ENCODE measurements at regions not wholly inside any gene's neighbourhood (a gene's known extent, or its start where the extent isn't known, plus 50 kb on each side); places are given as distances from the start of the nearest gene placed in this dataset.

DNA sequence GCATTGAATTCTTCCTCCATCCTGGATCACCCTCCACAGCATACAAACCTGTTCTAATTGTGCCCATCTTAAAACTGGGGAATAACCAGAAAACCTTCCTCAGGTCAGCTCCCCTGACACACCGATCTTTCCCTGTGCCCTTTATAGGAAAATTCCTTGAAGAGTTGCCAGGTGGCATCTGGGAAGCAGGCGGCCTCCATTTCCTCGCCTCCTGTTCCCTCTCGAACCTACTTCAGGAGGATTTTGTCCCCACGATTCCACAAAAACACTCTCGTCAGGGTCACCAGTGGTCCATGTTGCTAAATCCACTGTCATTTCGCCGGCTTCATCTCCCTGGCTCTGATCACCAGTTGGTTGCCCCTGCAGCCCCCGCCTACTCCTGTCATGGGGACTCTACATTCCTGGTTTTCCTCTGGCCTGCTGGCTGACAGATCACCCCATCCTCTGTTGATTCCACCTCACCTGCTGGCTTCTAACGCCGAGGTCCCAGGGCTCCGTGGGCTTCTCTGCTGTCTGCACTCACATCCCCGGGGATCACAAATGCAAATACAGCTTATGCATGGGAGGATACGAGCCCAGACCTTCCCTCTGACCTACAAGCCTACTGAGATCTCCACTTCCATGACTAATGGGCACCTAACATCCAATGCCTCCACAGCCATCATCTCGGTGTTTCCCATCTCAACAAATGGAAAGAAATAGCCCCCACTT is 92.5 kb upstream of the PRDM11 start:
- TF ChIP-seq TAF1 (IDR thresholded peaks at IDR 0.05; ENCODE audit: borderline replicate concordance, insufficient read depth, low read length), result no peak
- no peak for TF ChIP-seq POLR2AphosphoS5 (IDR thresholded peaks at IDR 0.05; ENCODE audit: low read depth, low read length)
- TF ChIP-seq, protein P1, sequence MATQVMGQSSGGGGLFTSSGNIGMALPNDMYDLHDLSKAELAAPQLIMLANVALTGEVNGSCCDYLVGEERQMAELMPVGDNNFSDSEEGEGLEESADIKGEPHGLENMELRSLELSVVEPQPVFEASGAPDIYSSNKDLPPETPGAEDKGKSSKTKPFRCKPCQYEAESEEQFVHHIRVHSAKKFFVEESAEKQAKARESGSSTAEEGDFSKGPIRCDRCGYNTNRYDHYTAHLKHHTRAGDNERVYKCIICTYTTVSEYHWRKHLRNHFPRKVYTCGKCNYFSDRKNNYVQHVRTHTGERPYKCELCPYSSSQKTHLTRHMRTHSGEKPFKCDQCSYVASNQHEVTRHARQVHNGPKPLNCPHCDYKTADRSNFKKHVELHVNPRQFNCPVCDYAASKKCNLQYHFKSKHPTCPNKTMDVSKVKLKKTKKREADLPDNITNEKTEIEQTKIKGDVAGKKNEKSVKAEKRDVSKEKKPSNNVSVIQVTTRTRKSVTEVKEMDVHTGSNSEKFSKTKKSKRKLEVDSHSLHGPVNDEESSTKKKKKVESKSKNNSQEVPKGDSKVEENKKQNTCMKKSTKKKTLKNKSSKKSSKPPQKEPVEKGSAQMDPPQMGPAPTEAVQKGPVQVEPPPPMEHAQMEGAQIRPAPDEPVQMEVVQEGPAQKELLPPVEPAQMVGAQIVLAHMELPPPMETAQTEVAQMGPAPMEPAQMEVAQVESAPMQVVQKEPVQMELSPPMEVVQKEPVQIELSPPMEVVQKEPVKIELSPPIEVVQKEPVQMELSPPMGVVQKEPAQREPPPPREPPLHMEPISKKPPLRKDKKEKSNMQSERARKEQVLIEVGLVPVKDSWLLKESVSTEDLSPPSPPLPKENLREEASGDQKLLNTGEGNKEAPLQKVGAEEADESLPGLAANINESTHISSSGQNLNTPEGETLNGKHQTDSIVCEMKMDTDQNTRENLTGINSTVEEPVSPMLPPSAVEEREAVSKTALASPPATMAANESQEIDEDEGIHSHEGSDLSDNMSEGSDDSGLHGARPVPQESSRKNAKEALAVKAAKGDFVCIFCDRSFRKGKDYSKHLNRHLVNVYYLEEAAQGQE (IDR thresholded peaks at IDR 0.05; ENCODE audit: insufficient read depth in 1 of 2, low read depth in 2 of 2, low read length in 2 of 2), result no peak
- TF ChIP-seq SIN3A (IDR thresholded peaks at IDR 0.05; ENCODE audit: borderline replicate concordance, insufficient read depth, low read length), result no peak

DNA sequence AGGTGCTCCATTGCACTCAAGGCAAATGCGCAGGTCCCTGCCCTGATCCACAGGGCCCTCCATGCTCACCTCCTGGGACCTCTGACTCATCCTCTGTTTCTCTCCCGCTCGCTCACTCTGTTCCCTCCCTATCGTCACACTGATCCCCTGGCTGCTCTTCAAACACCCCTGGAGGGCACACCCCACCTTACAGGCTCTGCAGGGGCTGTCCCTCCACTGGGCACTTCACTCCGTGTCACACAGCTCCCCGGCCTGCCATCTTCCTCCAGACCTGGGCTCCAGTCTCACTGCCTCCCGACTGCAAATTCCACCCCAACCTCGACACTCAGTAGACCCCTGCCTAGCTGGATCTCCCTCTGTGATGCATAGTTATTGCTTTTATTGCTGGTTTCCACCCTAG is 91.5 kb upstream of the PRDM11 start:
- TF ChIP-seq SIN3A (IDR thresholded peaks at IDR 0.05; ENCODE audit: borderline replicate concordance, insufficient read depth, low read length), result no peak
- no peak for TF ChIP-seq TAF1 (IDR thresholded peaks at IDR 0.05; ENCODE audit: borderline replicate concordance, insufficient read depth, low read length)
- TF ChIP-seq, protein P1 (IDR thresholded peaks at IDR 0.05; ENCODE audit: insufficient read depth in 1 of 2, low read depth in 2 of 2, low read length in 2 of 2), result no peak
- no peak for TF ChIP-seq POLR2AphosphoS5 (IDR thresholded peaks at IDR 0.05; ENCODE audit: low read depth, low read length)
- no peak for TF ChIP-seq FOXP2 (optimal IDR thresholded peaks at IDR 0.05; ENCODE audit: borderline replicate concordance, extremely low read depth, extremely low read length, insufficient read depth)

DNA sequence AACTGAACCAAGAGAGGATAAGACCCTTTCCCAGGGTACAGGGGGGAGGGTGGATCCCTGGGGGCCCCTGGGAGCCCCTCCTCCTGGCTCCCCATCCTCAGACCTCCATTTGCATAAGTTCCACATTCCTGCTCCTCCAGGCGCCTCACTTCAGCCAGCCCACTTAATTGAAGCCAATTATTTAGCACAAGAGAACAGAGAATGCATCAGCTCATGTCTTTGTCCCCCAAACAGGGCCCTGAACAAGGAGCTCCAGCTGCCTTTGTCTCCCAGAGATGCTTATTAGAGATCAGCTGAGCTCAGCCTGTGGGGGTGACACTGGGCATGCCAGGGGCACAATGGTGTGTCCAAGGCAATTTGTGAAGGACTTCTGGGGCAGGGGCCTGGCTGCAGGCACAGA is 89.9 kb upstream of the PRDM11 start:
- TF ChIP-seq, protein P1 (IDR thresholded peaks at IDR 0.05; ENCODE audit: insufficient read depth in 1 of 2, low read depth in 2 of 2, low read length in 2 of 2), result no peak
- TF ChIP-seq FOXP2 (optimal IDR thresholded peaks at IDR 0.05; ENCODE audit: borderline replicate concordance, extremely low read depth, extremely low read length, insufficient read depth) (no peak), TAF1 (IDR thresholded peaks at IDR 0.05; ENCODE audit: borderline replicate concordance, insufficient read depth, low read length) (no peak), POLR2AphosphoS5 (IDR thresholded peaks at IDR 0.05; ENCODE audit: low read depth, low read length) (no peak), SIN3A (IDR thresholded peaks at IDR 0.05; ENCODE audit: borderline replicate concordance, insufficient read depth, low read length) (no peak)

DNA sequence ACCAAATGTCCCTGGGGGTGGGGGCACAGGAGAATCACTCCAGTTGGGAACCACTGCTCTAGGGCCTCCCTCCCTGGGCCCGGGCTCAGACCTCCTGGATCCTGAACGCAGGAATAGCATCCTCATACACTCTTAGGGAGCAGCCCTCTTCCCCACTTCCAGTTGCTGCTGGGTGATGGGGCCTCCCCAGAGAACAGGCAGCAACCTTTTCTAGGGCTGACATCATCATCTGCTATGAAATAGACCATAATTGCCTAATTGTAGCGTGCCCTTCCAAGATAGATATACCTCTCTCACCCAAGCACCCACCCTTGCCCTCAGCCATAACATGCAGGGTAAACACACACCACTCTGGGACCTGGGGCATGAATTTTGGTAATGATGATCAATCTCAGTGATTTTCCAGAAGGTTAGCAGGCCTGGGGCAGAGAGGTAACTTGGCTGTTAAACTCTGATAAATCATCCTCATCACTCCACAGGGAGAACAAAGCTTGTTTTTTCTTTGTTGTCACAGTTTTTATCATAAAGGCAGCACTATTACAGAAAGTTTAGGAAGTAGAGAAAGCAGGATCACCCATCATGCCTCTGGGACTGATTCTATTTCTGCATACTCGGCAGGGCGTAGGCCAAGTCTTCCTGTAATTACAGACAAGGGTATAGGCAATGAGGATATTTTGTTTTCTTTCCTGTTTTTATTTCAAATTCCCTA is 88.3 kb upstream of the PRDM11 start:
- no peak for TF ChIP-seq POLR2AphosphoS5 (IDR thresholded peaks at IDR 0.05; ENCODE audit: low read depth, low read length)
- no peak for TF ChIP-seq SIN3A (IDR thresholded peaks at IDR 0.05; ENCODE audit: borderline replicate concordance, insufficient read depth, low read length)
- TF ChIP-seq, protein P1 (IDR thresholded peaks at IDR 0.05; ENCODE audit: insufficient read depth in 1 of 2, low read depth in 2 of 2, low read length in 2 of 2), result no peak
- no peak for TF ChIP-seq TAF1 (IDR thresholded peaks at IDR 0.05; ENCODE audit: borderline replicate concordance, insufficient read depth, low read length)
- no peak for TF ChIP-seq FOXP2 (optimal IDR thresholded peaks at IDR 0.05; ENCODE audit: borderline replicate concordance, extremely low read depth, extremely low read length, insufficient read depth)

Data from PFSK-1 (cell line).